ENCODE measurements at regions not wholly inside any gene's neighbourhood (a gene's known extent, or its start where the extent isn't known, plus 50 kb on each side); places are given as distances from the start of the nearest gene placed in this dataset.
"Not testable (repeated sequence)": the region's sequence is repeated elsewhere in the genome, so short reads cannot be mapped to it uniquely, and the experiment has no call there.

DNA sequence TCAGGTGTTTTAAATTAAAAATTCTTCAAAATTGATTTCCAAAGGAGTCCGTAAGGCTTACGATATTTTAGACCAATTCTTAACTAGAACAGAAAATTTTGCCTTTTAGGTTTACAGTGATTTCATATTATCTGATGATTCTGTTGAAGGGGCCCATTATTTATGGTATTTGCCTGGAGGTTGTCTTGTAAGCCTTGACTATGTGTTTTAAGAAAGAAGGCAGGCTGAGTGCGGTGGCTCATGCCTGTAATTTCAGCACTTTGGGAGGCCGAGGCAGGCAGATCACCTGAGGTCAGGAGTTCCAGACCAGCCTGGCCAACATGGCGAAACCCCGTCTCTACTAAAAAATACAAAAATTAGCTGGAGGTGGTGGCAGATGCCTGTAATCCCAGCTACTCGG, 67.0 kb upstream of the RGL1 start:
- TF ChIP-seq EZH2 (IDR thresholded peaks at IDR 0.05); POLR2AphosphoS5 (IDR thresholded peaks at IDR 0.05; ENCODE audit: borderline replicate concordance, low read depth, low read length); FOXP2 (optimal IDR thresholded peaks at IDR 0.05; ENCODE audit: control extremely low read depth, extremely low read length, insufficient read depth): not testable (repeated sequence)

Measured in SK-N-MC (cell line).